Fibroblast of lung (primary cell): ENCODE measurements at regions not wholly inside any gene's neighbourhood (a gene's known extent, or its start where the extent isn't known, plus 50 kb on each side); places are given as distances from the start of the nearest gene placed in this dataset.

Experiments used
- DNase-seq, 2 donors: peaks; one replicate each; pipeline versions ENCODE4 v3.0.0 to v3.0.0-alpha.2; 2010; ENCODE audit warnings: low read depth in 2 of 2
- H2AFZ ChIP-seq: 2 replicates; pipeline ENCODE4 v1.5.1; 2012; ENCODE audit warnings: low read length, control low read depth, inconsistent platforms
- H3K27ac ChIP-seq: 2 replicates; pipeline ENCODE4 v1.5.1; 2011; ENCODE audit warnings: low read length, control low read depth; ENCODE audit not compliant: insufficient read depth
- H3K27me3 ChIP-seq: 2 replicates; pipeline ENCODE4 v1.5.1; 2011; ENCODE audit warnings: mild to moderate bottlenecking, low read length; ENCODE audit not compliant: control insufficient read depth, insufficient read depth
- H3K36me3 ChIP-seq: 2 replicates; pipeline ENCODE4 v1.5.1; 2011; ENCODE audit warnings: low read length; ENCODE audit not compliant: control insufficient read depth, insufficient read depth
- H3K4me1 ChIP-seq: 2 replicates; pipeline ENCODE4 v1.5.1; 2011; ENCODE audit warnings: low read length; ENCODE audit not compliant: control insufficient read depth, insufficient read depth; ENCODE audit errors: extremely low read depth
- H3K4me2 ChIP-seq: 2 replicates; pipeline ENCODE4 v1.5.1; 2011; ENCODE audit warnings: low read length, control low read depth; ENCODE audit not compliant: insufficient read depth; ENCODE audit errors: extremely low read depth
- H3K4me3 ChIP-seq, 4 experiments: fragments of 200-600 bp in 1 of 4; sonication (generic) in 1 of 4; replicated peaks in 1 of 4; 2 replicates each; pipeline ENCODE4 v1.5.1; 2011 to 2016; ENCODE audit warnings: low read length in 4 of 4, low read depth in 3 of 4, mild to moderate bottlenecking in 3 of 4, control low read depth in 2 of 4, inconsistent platforms in 1 of 4, mixed read lengths in 1 of 4; ENCODE audit not compliant: insufficient read depth in 1 of 4; ENCODE audit errors: control extremely low read depth in 1 of 4
- H3K79me2 ChIP-seq: 2 replicates; pipeline ENCODE4 v1.5.1; 2012; ENCODE audit warnings: mild to moderate bottlenecking, low read length, inconsistent platforms; ENCODE audit not compliant: control insufficient read depth, insufficient read depth
- H3K9ac ChIP-seq: 2 replicates; pipeline ENCODE4 v1.5.1; 2011; ENCODE audit warnings: mild to moderate bottlenecking, low read length, control low read depth; ENCODE audit not compliant: insufficient read depth
- H3K9me3 ChIP-seq: 2 replicates; pipeline ENCODE4 v1.5.1; 2012; ENCODE audit warnings: low read depth, low read length; ENCODE audit not compliant: control insufficient read depth, insufficient read depth
- H4K20me1 ChIP-seq: 2 replicates; pipeline ENCODE4 v1.5.1; 2011; ENCODE audit warnings: low read length; ENCODE audit not compliant: control insufficient read depth, insufficient read depth; ENCODE audit errors: extremely low read depth
- CTCF ChIP-seq, 2 donors: IDR thresholded peaks in 1 of 2; conservative IDR thresholded peaks in 1 of 2; 1 replicate in 1 of 2; 2 replicates in 1 of 2; pipeline ENCODE4 v1.5.1; 2011 to 2012; ENCODE audit warnings: low read length in 2 of 2, control low read depth in 1 of 2, inconsistent platforms in 1 of 2, low read depth in 1 of 2, mild to moderate bottlenecking in 1 of 2
- EZH2 ChIP-seq: IDR thresholded peaks from 2 replicates; pipeline ENCODE4 v1.5.1; 2012; ENCODE audit warnings: low read length, control low read depth, mild to moderate bottlenecking; ENCODE audit errors: missing control alignments

- H3K4me1 ChIP-seq = no peaks in the 10 kb centered on the region
- H4K20me1 ChIP-seq = no peaks in the 10 kb centered on the region
- no peak for DNase-seq
- H3K27ac ChIP-seq = no peak overlapping the region
- TF ChIP-seq CTCF (conservative IDR thresholded peaks at IDR 0.05 in 1 of 2, IDR thresholded peaks at IDR 0.05 in 1 of 2; ENCODE audit: low read depth in 1 of 2, low read length in 2 of 2) = no peak
- no peak for TF ChIP-seq EZH2
- H3K79me2 ChIP-seq = no peaks in the 10 kb centered on the region
- no peaks in the 10 kb centered on the region for H3K27me3 ChIP-seq
- H3K9me3 ChIP-seq = no peaks in the 10 kb centered on the region
- H3K36me3 ChIP-seq = no peaks in the 10 kb centered on the region
- no peak overlapping the region for H3K9ac ChIP-seq
- no peak overlapping the region for H3K4me3 ChIP-seq
- no peak overlapping the region for H3K4me2 ChIP-seq
- H2AFZ ChIP-seq = no peak overlapping the region
These were observed 146.8 kb downstream of the MID1IP1 start for GRCh38 chrX:38948046-38948445.

- Histone ChIP-seq H3K4me3 (no peak overlapping the region), H3K4me2 (no peak overlapping the region), H3K27me3 (no peaks in the 10 kb centered on the region), H2AFZ (no peak overlapping the region), H4K20me1 (no peaks in the 10 kb centered on the region), H3K4me1 (no peaks in the 10 kb centered on the region), H3K27ac (no peak overlapping the region), H3K9ac (no peak overlapping the region), H3K36me3 (no peaks in the 10 kb centered on the region), H3K79me2 (no peaks in the 10 kb centered on the region), H3K9me3 (no peaks in the 10 kb centered on the region)
- no peak for TF ChIP-seq EZH2
- no peak for TF ChIP-seq CTCF (conservative IDR thresholded peaks at IDR 0.05 in 1 of 2, IDR thresholded peaks at IDR 0.05 in 1 of 2; ENCODE audit: low read depth in 1 of 2, low read length in 2 of 2)
- DNase-seq = no peak
These were observed 153.3 kb downstream of the MID1IP1 start for GRCh38 chrX:38954520-38954919.

- H3K36me3 ChIP-seq = no peaks in the 10 kb centered on the region
- H4K20me1 ChIP-seq = no peaks in the 10 kb centered on the region
- H3K4me3 ChIP-seq = no peak overlapping the region
- H3K4me2 ChIP-seq = no peak overlapping the region
- H3K27me3 ChIP-seq = no peaks in the 10 kb centered on the region
- DNase-seq = no peak
- H3K27ac ChIP-seq = no peak overlapping the region
- no peak overlapping the region for H2AFZ ChIP-seq
- no peaks in the 10 kb centered on the region for H3K9me3 ChIP-seq
- TF ChIP-seq CTCF (conservative IDR thresholded peaks at IDR 0.05 in 1 of 2, IDR thresholded peaks at IDR 0.05 in 1 of 2; ENCODE audit: low read depth in 1 of 2, low read length in 2 of 2) (no peak), EZH2 (no peak)
- no peaks in the 10 kb centered on the region for H3K4me1 ChIP-seq
- H3K79me2 ChIP-seq = no peaks in the 10 kb centered on the region
- H3K9ac ChIP-seq = no peak overlapping the region
These were observed 158.5 kb downstream of the MID1IP1 start for GRCh38 chrX:38959736-38960135.
